CD4-positive, alpha-beta T cell treated with Interleukin-1 beta for 1 hour (primary cell): ENCODE measurements at regions not wholly inside any gene's neighbourhood (a gene's known extent, or its start where the extent isn't known, plus 50 kb on each side); places are given as distances from the start of the nearest gene placed in this dataset.

ENCODE experiments used
- DNase-seq, 2 donors: peaks; one replicate each; pipeline ENCODE4 v3.0.0-alpha.2; 2020 to 2022

DNA sequence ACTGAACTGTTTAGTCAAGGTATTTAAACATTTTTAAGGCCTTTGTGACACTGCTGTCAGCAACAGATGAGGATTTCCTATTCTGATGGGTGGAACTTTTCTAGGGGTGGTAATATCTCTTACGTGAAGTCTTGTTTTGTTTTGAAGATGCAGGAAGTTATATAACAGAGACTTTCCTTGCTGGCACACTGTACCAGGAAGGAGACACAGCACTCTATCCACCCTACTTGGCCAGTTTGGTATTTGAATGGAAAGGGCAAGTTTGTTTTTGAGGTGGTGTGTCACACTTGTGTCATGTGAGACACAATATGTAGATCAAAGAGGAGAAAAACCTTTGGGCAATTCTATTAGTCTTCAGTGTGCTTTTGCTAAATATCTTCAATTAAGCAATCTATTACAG, 51.6 kb upstream of the SRP54 start:
- DNase-seq, result peak; percentile 52 to 83

DNA sequence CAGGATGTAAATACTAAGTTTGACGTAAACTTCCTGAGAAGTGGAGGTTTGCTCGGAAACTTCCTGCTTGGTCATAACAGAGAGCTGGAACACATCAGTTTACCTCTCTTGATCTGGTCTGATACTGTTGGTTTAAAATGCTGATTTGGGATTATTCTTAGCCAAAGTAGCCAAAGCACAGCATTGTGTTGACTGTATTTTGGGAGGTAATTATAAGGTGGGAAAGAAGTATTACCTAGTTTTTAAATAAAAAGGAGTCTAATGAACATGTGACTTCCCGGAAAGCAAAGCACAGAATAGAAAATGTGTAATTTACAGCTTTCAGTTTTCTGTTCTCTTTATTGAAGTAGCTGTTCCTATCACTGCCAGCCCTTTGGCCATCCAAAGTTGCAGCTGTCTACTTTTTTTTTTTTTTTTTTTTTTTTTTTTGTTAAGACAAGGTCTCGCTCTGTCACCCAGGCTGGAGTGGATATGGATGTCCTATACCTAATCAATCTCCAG, 52.2 kb upstream of the SRP54 start:
- peak; percentile 8 to 59 for DNase-seq

DNA sequence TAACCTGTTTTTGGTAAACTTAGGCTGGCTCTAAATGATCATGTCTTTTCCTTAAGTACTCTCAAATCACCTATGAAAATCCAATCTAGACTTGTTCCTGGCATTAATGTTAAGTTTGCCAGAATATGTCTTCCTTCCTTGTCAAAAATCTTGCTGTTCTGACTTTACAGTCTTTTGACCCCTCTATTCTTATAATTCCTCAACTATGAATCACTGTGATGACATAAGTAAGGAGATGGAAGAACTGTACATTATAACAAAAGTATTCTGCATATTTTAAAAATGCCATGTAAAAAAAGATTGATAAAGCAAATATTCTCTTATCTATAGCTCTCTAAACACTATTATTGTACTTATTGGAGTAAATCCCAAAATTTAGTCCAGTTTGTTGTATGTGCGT, 51.4 kb upstream of the BAZ1A start:
- no peak for DNase-seq
